ENCODE measurements at regions not wholly inside any gene's neighbourhood (a gene's known extent, or its start where the extent isn't known, plus 50 kb on each side); places are given as distances from the start of the nearest gene placed in this dataset.

- 0 out of 2 replicates have a peak, but pooled peaks have one; percentile 40 for TF ChIP-seq ZNF449 (tag by site-specific recombination; IDR thresholded peaks at IDR 0.05)
- TF ChIP-seq SP3 (tag by site-specific recombination; IDR thresholded peaks at IDR 0.05) = 0 out of 2 replicates have a peak, but pooled peaks have one; percentile 22
- TF ChIP-seq FEZF1 (tag by site-specific recombination; IDR thresholded peaks at IDR 0.05) = no peak; the same call in 1 of the 2 replicates
- TF ChIP-seq SALL2 (tag by site-specific recombination; IDR thresholded peaks at IDR 0.05; ENCODE audit: borderline replicate concordance) = no peak
- TF ChIP-seq PRDM4 (tag by site-specific recombination; IDR thresholded peaks at IDR 0.05) = no peak
- no peak for TF ChIP-seq ZNF792 (tag by site-specific recombination; IDR thresholded peaks at IDR 0.05)
- no peak for TF ChIP-seq ZNF544 (tag by site-specific recombination; IDR thresholded peaks at IDR 0.05)
- no peak for TF ChIP-seq HOXD13 (CRISPR knock-in tag; IDR thresholded peaks at IDR 0.05; ENCODE audit: borderline replicate concordance)
- TF ChIP-seq GLIS2 (tag by site-specific recombination; IDR thresholded peaks at IDR 0.05) = no peak
Observed at GRCh38 chr12:42729535-42729900, 140.0 kb upstream of the PRICKLE1 start (continued).

- no peaks in the 10 kb centered on the region for H3K9me3 ChIP-seq (ENCODE audit: control insufficient read depth, insufficient read depth, low read depth, low read length)
- peaks cover 9% of the 10 kb centered on the region; the same call in 1 of the 2 replicates for H3K4me1 ChIP-seq (ENCODE audit: control insufficient read depth, insufficient read depth, low read length)
- ChIA-PET POLR2A (no interaction called here), CTCF (no interaction called here)
- H3K36me3 ChIP-seq (ENCODE audit: control insufficient read depth in 2 of 2, insufficient read depth in 1 of 2, low read length in 2 of 2) = no peaks in the 10 kb centered on the region
- no peak overlapping the region for H3K27ac ChIP-seq (ENCODE audit: extremely low read depth, low read depth, low read length)
- no peak overlapping the region for H3K4me3 ChIP-seq (ENCODE audit: low read depth, low read length)
- no peak for TF ChIP-seq ZNF423 (tag by site-specific recombination; IDR thresholded peaks at IDR 0.05)
- peak; percentile 85 for TF ChIP-seq ZIC2 (tag by site-specific recombination; IDR thresholded peaks at IDR 0.05)
- TF ChIP-seq ZNF10 (tag by site-specific recombination; IDR thresholded peaks at IDR 0.05) = no peak
- TF ChIP-seq ZNF473 (tag by site-specific recombination; IDR thresholded peaks at IDR 0.05) = no peak
- TF ChIP-seq ZSCAN4 (tag by site-specific recombination; IDR thresholded peaks at IDR 0.05) = no peak
- TF ChIP-seq ELK4 (IDR thresholded peaks at IDR 0.05; ENCODE audit: borderline replicate concordance, low read depth, low read length) = no peak
- no peak for TF ChIP-seq ZNF404 (tag by site-specific recombination; IDR thresholded peaks at IDR 0.05)
- TF ChIP-seq ZNF677 (tag by site-specific recombination; IDR thresholded peaks at IDR 0.05) = no peak
- no peak for TF ChIP-seq PRDM1 (tag by site-specific recombination; IDR thresholded peaks at IDR 0.05)
- TF ChIP-seq ZNF510 (tag by site-specific recombination; IDR thresholded peaks at IDR 0.05; ENCODE audit: insufficient replicate concordance) = no peak
- TF ChIP-seq GFI1B (tag by site-specific recombination; IDR thresholded peaks at IDR 0.05) = no peak
- no peak for TF ChIP-seq ZSCAN16 (tag by site-specific recombination; IDR thresholded peaks at IDR 0.05)
- TF ChIP-seq PRDM6 (tag by site-specific recombination; IDR thresholded peaks at IDR 0.05) = peak; percentile 90
- no peak for TF ChIP-seq ZNF24 (tag by site-specific recombination; IDR thresholded peaks at IDR 0.05)
- TF ChIP-seq MYNN (tag by site-specific recombination; IDR thresholded peaks at IDR 0.05; ENCODE audit: borderline replicate concordance) = no peak
- no peak for TF ChIP-seq ZNF23 (tag by site-specific recombination; IDR thresholded peaks at IDR 0.05; ENCODE audit: borderline replicate concordance)
- TF ChIP-seq ZSCAN18 (tag by site-specific recombination; IDR thresholded peaks at IDR 0.05) = no peak
- 0 out of 2 replicates have a peak, but pooled peaks have one; percentile 12 for TF ChIP-seq ZSCAN30 (tag by site-specific recombination; IDR thresholded peaks at IDR 0.05)
Observed at GRCh38 chr12:42728770-42729534, 139.4 kb upstream of the PRICKLE1 start.
